Stimulated activated CD8-positive, alpha-beta memory T cell treated with anti-CD3 and anti-CD28 coated beads, Interleukin-7, amount 100 ng/mL, for 24 hours (primary cell): ENCODE measurements at regions not wholly inside any gene's neighbourhood (a gene's known extent, or its start where the extent isn't known, plus 50 kb on each side); places are given as distances from the start of the nearest gene placed in this dataset.
A peak's percentile ranks its signal among the peaks of the same experiment; 100 is the strongest.

Source experiments
- DNase-seq: peaks from one replicate; pipeline ENCODE4 v3.0.0-alpha.2; 2020; ENCODE audit warnings: low read depth

DNA sequence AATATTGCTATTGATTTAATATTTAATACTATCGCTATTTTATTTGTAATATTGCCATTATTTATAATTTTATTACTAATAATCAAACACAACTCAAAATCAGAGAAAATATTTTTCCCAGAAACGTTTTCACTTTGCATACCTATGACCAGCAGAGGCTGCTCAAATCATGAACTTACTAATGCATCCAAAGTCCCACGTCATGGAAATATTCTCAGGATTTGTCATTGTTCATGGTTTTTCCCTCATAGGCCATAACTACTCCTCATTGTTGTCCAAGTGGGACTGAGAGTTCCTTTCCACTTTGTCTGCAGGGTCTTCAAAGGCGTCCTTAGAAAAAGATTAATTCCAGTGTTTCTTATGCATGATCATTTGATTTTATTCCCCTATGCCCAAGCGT, 344.8 kb downstream of the THBS2 start:
- DNase-seq, result no peak

DNA sequence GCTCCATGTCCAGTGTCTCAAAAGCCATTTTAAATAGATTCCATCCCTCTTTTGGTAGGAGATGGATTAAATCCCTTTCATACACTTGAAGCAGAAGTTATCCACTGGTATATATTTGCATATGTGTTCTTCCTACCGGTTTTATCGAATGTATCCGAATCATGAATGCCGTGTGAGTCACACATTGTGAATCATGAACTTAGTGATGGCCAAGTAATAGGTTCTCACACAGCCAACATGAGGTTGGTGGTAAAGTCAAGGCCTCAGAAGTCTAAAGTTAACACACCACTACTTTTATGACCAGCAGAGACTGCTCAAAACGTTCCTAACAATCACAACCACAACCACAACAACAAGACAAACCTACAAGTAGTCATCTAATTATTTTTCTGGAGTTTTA, 345.5 kb downstream of the THBS2 start:
- DNase-seq, result no peak

DNA sequence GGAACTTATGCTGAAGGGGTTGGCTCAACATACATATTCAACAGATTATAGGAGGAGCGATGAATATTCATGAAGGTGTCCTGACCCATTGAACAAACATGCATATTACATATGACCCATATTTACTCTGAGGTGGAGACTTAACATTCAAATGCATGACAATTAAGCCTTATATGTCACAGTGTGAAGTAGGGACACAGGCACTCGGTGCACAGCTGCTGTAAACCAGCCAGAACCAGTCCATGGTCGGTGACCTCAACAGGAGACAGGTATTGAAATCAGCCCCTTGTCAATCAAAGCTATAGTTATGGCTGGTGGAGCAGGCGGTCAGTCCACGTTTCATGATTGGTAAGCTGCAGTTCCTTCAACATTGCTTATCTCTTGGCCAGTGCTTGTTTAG, 347.3 kb downstream of the THBS2 start:
- no peak for DNase-seq

DNA sequence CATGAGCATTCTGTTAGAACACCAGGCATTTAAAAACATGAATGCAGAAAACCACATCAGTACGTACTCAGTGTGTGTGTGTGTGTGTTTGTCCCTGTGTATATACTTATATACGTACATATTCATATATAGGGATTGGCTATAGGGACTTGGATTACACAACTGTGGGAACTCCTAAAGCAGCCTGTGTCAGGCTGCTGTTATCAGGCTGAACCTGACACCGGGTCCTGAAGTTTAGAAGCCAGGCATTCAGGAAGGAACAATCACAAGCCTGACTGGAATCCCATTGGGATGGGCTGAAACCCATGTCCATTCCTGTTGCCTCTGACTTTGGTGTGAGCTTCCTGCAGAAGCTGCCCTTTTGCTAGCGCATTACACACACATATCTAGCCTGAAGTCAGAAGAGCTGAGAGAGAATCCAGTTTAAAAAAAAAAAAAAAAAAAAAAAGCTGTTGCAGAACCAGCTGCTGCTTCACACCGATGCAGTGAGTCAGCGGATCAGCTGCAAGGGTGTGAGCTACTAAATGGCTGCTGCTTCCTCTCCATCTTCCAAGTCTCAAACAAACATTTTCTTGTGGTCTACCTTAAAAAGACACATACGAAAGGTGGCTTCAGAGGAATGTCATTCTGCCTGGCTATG, 348.1 kb downstream of the THBS2 start:
- peak; percentile 9 for DNase-seq

DNA sequence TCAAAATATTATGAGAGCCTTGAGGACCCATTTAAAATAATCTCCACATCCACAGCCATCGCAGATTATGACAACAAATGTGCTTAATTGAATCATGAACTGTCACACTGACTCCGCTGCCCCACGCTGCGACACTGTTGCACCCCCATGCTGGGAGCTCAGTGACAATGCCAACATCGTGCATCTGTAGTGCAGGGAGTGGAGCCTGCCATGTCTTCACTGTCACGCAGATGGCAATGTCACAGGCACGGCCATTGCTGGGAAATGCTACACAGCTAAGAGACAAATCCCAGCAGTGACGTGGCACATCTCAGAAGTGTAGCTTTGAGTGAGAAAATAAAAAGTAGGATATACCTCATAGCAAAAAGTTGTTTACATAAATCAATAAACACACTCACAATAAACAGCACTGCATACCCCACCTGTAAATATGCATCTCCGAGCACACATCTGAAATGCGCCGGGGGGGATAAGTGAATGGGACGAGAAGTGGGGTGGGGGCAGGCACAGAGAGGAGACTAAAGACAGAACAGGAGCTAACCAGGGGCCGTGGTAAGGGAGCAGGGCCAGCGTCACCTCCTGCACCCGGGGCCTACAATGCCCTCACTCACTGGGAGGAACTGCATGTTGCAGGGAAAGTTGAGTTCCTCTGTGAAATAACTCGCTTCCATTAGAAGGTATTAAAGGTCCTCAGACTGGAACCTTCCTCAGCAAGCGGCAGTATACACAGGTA, 349.9 kb downstream of the THBS2 start:
- DNase-seq, result no peak

DNA sequence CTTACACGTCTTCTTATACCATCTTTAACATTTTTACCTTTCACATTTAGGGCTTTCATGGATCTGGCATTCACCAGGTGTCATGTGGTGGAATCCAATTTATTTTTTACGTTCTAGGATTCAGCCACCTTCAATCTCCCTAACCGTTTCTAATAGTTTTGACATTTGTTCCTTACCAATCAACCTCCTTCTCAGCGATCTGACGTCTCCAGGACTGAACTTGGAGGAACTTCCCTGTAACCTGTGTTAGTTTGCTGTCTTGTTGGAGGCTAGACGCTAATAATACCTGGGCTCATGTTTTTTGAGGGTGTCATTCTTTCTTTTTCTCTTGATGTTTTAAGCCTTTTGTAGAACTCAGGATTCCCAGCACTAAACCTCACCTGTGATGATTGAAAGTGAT, 351.6 kb downstream of the THBS2 start:
- DNase-seq, result no peak

DNA sequence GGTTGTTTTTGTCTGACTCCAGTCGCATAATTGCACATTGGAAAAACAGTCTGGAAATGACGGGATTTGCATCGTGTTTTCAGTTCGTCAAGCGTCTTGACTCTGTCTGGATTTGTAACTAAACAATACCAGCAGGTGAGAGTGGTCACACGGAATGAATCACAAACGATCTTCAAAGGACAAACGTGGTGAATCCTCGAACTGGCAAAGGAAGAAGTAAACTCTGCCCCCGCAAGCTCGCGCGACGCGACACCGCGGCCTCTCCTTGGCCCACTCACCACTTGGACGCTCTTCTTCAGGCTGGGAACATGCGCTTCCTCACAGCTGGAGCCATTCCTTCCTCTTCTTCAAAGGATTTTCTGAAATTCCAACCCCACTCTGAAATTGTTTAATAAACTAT, 352.6 kb downstream of the THBS2 start:
- no peak for DNase-seq

DNA sequence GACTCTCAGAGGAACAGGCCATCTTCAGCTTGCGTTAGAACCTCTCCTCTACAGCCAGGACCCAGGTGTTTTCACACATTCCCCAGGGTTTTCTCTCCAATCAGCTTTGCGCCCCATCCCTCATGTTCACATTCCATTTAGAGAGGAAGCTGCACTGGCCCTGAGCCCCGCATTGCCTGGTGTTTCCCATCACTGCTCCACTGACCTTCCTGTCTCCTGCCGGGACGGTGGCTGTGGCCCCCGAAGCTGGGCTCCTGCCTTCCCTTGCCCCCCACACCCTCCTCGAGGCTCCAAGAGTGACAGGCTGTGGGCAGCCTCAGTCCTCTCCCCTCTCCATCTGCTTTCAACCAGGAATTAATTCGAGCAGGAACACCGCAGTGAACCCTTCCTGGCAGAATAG, 357.3 kb downstream of the THBS2 start:
- DNase-seq, result no peak

DNA sequence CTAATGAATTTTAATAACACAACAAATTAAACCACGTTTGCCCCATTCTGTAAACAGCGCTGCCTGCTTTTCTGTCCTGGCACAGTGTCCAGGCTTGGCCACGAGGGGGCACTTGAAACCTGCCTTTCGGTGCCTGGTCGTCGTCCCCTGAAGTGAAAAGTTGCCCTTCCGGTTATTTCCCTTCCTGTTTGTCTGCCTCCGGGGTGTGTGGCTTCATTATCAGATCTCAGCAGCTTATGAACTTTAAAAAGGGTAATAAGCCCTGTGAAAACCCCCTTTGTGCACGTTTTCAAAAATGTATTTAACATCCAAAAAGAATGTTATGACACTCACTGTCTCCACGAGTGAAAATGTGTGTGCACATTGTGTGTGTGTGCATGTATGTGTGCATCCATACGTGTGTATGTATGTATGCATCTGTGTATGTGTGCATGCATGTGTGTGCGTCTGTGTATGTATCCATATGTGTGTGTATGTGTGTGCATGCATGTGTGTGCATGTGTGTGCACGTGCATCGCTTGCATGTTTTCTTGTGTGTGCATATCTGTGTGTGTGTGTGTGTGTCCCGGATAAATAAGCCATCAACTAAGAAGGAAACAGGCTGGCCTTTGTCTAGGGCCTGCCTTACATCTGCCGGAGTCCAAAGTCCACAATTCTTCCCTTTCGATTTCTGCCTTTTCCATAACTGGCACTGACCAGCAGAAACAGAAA, 358.4 kb downstream of the THBS2 start:
- DNase-seq, result peak; percentile 62

DNA sequence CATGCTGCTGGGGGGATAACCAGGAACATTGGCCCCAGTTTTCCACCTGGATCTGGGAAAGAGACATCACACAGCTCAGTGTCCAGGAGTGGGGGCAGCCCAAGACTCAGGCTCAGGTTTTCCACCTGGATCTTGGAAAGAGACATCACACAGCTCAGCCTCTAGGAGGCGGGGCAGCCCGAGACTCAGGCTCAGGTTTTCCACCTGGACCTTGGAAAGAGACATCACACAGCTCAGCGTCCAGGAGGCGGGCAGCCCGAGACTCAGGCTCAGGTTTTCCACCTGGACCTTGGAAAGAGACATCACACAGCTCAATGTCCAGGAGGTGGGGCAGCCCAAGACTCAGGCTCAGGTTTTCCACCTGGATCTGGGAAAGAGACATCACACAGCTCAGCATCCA, 361.6 kb downstream of the THBS2 start:
- DNase-seq, result no peak

DNA sequence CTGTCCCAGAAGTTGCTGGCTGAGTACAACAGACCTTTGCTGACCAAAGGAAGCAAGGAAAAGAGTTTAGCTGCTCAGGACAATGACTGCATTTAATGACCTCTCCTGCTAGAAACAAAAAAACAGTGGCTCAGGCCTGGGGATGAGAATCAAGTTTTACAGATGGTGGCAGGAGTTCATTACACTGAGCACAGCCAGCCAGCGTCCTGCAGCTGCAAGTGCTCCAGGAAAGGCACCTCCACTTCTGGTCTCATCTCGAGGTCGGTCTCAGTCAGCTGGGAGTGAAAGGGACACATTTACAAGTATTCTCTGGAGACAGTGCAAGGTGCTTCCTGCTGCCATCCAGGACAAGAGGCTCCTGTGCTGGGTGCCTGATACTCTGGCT, 362.7 kb downstream of the THBS2 start:
- DNase-seq, result no peak

DNA sequence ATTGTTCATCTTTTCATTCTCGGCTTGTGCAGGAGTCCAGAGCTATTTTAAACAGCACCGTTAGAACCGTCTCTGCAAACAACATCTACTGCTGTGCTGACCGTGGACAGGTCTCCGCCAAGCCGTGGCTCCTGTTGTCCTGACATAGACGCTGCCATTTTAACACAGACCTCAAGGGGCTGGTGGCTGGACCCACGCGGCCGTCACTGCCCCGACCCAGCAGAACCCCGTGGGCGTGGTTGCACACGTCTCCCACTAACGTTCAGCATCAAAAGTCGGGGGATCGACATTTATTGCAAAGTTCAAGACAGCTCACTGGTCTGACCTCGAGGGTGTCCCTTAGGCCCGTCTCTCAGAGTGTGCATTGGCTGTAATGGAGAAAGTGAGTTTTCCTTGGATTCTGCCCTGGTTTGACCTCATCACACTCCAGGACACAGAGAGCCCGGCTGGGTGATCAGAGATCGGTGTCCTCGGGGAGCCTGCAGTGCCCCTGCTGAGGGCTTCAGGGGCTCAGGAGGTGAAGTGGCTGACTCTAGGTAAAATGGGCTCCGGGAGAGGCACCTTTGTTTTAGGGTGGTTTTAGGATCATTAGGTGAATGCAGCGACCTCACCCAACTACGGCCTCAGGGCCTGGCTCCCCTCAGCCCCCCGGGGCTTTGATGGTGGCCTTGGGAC, 363.2 kb downstream of the THBS2 start:
- no peak for DNase-seq

DNA sequence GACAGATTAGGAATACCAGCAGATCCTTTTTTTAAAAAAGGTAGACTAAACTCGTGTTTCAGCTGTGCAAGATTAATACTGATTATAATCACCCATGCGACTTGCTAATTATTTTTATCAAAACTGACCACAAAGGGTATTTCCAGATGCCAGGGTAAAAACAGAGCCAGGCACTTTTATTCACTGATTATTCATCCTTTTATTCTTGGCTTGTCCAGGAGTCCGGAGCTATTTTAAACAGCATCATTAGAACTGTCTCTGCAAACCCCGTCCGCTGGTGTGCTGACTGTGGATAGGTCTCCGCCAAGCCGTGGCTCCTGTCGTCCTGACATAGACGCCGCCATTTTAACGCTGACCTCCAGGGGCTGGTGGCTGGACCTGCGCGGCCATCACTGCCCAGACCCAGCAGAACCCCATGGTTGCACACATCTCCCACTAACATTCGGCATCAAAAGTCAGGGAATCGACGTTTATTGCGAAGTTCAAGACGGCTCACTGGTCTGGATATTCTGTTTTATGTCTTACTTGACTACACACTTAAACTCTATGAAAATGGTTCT, 364.8 kb downstream of the THBS2 start:
- DNase-seq, result no peak

DNA sequence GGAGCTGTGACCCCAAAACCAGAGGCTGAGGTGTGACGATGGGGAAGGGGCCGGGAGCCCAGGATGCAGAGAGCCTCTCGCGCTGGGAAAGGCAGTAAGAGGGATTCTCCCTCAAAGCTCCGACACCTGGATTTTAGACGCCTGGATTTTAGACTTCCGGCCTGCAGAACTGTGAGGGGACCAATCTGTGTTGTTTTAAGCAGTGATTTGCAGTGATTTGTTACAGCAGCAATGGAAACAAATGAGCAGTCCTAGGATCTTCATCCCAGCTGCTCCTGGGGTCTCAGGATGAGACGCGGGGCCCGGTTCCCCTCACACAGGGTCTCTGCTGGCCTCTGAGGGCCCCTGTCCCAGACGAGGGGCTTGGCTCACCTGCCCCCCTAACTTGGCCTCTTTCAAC, 365.5 kb downstream of the THBS2 start:
- DNase-seq, result no peak

DNA sequence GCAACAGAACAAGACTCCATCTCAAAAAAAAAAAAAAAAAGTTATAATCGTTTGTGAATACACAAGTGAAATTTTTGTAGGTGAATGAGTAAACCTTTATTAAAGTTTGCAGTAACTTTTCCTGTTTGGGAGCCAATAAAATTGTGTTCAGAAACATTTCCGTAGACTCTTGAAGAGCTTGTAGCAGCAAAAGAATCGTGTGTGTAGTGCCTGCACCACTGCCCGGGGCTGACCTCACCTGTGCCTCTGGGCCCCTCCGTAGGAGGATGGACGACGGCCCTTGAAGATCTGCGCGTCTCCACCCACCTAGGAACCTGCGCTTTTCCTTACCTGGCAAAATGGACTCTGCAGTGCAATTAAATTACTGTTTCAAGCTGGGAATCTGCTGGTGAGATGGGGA, 366.0 kb downstream of the THBS2 start:
- no peak for DNase-seq

DNA sequence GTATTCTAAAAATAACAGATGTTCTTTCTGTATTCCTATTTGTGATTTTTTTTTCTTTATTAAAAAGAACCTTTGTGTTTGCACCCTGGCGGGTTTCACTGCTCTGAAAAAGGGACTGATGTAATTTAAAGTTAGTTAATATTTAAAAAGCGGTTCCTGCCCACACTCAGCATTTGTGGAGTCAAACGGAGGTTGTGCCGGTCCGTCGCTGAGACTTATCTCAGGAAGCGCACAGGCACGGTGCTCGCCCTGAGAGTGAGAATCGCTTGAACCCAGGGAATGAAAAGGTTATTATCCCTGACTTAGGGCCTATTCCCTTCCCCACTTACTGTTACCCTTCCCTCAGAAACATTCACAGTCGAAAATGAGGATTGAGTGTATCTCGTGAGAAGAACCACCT, 366.7 kb downstream of the THBS2 start:
- no peak for DNase-seq

DNA sequence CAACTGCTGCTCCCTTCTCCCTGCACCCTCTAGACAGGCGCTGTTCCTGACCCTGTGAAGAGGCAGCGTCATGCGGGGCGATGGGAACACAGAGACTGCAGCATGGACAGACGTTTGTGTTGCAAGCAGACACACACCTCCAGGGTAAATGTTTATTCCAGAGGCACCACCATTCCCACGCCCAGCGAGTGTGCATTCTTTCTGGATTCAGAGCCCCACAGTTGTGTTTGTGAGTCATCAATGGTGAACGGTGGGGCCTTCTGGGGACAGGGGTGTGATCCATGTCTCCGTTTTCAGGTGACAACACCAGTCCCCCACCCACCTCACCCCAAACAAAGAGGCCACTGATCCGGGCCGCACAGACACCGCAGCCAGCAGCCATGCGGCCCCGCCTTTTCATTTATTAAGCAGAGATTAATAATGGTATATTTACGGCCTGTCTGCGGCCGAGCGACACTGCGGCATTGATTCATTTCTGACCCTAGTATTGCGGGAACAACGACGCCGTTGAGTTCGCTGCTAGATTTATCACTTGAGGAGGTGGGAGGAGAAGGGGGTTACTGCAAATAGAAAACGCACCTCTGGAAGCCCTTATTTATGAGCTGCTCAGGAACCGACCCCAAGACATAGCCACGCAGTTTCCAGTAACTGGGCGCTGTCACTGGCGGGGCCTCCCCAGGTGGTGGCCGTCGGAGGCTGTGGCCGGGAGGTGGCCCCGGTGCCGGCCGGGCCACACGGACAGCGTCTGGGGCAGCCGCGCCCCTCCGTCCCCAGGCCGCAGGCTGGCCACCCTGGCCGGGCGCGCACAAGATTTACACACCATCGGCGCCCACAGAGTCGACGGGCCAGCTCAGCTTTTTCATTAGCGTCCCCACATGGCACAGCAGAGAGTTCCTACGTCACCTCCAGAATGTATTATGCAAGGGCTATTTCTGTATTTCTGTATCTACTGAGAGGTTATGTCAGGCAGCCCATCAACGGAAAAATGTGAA, 367.6 kb downstream of the THBS2 start:
- DNase-seq, result no peak

DNA sequence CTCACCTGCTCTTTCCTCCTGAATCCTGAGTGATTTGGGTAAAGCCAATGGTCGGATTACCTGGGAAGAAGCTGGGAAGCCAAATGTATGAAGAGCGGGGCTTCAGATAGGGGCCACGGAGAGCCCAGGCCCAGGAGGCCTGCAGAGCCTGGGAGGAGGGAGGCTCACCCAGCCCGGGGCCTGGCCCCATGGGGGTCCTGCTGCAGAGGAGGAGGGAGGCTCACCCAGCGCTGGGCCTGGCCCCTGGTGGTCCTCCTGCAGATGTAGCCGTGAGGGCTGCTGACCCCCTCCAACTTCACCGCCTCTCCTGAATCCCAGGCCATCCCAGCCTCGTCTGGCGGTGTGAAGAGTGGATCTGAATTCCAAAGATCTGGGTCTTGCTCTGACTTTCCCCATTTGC, 368.4 kb downstream of the THBS2 start:
- no peak for DNase-seq

DNA sequence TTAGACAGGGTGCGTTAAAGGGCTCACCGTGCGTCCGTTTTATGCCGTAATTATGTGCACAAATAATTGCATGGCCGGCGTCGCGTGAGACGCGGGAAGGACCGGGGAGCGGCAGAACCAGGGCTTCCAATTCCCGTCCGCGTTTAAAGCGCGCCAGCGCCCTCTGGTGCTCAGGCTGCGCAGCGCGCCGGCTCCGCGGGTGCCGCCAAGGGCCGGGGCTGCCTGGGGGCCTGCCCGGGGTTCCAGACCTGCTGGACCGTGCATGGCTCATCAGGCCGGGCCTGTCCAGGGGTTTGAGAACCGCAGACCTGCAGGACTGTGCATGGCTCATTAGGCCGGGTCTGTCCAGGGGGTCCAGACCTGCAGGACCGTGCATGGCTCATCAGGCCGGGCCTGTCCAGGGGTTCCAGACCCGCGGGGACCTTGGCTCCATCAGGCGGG, 369.0 kb downstream of the THBS2 start:
- peak; percentile 67 for DNase-seq

DNA sequence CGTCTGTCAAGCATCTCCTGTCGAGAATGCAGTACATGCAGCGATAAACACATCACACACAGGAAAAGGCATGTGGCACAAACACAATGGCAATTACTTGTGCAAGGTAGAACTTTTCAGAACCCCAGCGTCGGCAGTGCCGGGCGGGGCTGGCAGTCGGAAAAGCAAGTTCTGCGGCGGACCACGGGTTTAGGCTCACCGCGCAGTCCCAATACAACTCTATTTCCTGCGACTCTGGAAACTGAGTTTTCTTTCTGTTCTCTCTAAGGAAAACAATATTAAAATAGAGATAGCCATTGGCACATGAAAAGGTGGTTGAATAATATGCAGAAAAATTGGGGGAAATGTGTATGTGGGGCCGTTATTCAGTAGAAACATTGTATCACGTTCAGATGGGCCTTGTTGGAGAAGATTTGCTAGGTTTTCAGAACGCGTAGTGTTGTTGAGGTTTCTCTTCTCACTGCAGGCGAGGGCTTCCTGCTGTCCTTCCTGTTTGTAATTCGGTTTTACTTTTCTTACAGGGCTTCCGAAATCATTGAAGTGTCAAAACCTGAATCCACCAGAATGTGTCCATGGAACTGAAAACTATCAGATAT, 369.5 kb downstream of the THBS2 start:
- no peak for DNase-seq
